ENCODE measurements at regions not wholly inside any gene's neighbourhood (a gene's known extent, or its start where the extent isn't known, plus 50 kb on each side); places are given as distances from the start of the nearest gene placed in this dataset.

DNA sequence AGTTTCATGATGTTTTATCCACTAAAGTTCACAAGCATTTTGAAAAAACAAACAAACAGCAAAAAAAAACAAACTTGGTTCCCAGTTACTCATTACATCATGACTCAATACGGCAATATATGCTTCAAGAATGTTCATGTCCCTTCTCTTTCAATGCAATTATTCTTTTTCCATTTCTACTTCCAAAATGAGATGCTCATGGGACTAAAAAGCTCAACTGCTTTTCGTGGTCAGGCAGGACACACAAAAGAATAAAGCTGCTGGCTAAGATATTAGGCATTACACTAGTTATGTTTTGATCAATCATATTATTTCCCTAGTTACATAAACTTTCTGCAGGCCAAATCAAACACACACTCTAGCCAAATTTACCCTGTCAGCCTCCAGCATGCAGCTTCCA, 301.3 kb downstream of the EPHA4 start:
- Histone ChIP-seq H3K4me1 (no peaks in the 10 kb centered on the region), H3K36me3 (no peaks in the 10 kb centered on the region), H3K9me3 (no peaks in the 10 kb centered on the region), H3K4me3 (replicated peaks in 1 of 3) (no peak overlapping the region), H3K27me3 (no peaks in the 10 kb centered on the region), H3K27ac (no peak overlapping the region)
- intact Hi-C loops (cut with DNase I) = no loop called here
- 76 to 81% methylated on average over 2 of the region's 2 CpGs for WGBS, 2 donors
- TF ChIP-seq, protein P1, sequence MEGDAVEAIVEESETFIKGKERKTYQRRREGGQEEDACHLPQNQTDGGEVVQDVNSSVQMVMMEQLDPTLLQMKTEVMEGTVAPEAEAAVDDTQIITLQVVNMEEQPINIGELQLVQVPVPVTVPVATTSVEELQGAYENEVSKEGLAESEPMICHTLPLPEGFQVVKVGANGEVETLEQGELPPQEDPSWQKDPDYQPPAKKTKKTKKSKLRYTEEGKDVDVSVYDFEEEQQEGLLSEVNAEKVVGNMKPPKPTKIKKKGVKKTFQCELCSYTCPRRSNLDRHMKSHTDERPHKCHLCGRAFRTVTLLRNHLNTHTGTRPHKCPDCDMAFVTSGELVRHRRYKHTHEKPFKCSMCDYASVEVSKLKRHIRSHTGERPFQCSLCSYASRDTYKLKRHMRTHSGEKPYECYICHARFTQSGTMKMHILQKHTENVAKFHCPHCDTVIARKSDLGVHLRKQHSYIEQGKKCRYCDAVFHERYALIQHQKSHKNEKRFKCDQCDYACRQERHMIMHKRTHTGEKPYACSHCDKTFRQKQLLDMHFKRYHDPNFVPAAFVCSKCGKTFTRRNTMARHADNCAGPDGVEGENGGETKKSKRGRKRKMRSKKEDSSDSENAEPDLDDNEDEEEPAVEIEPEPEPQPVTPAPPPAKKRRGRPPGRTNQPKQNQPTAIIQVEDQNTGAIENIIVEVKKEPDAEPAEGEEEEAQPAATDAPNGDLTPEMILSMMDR (IDR thresholded peaks at IDR 0.05) = no peak
- DNase-seq = no peak

GRCh38 chr2:221272729-221273128, 299.4 kb downstream of the EPHA4 start:
- H3K36me3 ChIP-seq = no peaks in the 10 kb centered on the region
- H3K9me3 ChIP-seq = no peaks in the 10 kb centered on the region
- no peaks in the 10 kb centered on the region for H3K27me3 ChIP-seq
- no peaks in the 10 kb centered on the region for H3K4me1 ChIP-seq
- no peak overlapping the region for H3K4me3 ChIP-seq (replicated peaks in 1 of 3)
- TF ChIP-seq, protein P1 (IDR thresholded peaks at IDR 0.05) = no peak
- no peak for TF ChIP-seq POLR2A (IDR thresholded peaks at IDR 0.05)
- intact Hi-C loops (cut with DNase I) = no loop called here
- H3K27ac ChIP-seq = no peak overlapping the region
- DNase-seq = no peak
- 91 to 94% methylated on average over 3 of the region's 3 CpGs for whole genome bisulfite sequencing, 2 donors

DNA sequence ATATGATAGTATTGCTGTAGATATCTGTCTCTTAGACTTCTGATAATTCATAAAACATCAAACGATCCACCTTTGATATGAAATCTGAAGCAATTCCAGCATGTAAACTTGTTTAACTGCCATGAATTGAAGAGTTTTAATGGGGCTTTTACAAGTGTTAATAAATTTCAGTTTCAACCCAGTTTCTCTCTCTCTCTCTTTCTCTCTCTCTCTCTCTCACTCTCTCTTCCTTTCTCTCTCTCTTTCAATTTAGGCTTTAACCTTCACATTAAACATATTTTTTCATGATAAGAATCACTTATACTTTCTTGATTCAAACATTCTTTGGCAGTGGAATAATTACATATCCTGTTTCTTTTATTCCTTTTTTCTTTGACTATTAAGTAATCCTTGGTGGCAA, 296.1 kb downstream of the EPHA4 start:
- H3K27ac ChIP-seq = no peak overlapping the region
- no peaks in the 10 kb centered on the region for H3K27me3 ChIP-seq
- intact Hi-C loops (cut with DNase I) = no loop called here
- H3K4me3 ChIP-seq (replicated peaks in 1 of 3) = no peak overlapping the region
- no peak for DNase-seq
- no peak for TF ChIP-seq POLR2A (IDR thresholded peaks at IDR 0.05)
- TF ChIP-seq, protein P1 (IDR thresholded peaks at IDR 0.05) = no peak
- WGBS, 2 donors = 90 to 92% methylated on average over 1 of the region's 1 CpG
- H3K4me1 ChIP-seq = no peaks in the 10 kb centered on the region
- H3K36me3 ChIP-seq = no peaks in the 10 kb centered on the region
- no peaks in the 10 kb centered on the region for H3K9me3 ChIP-seq

- DNase-seq = no peak
- no peak overlapping the region for H3K27ac ChIP-seq
- TF ChIP-seq POLR2A (IDR thresholded peaks at IDR 0.05) = no peak
- TF ChIP-seq, protein P1 (IDR thresholded peaks at IDR 0.05) = no peak
- H3K36me3 ChIP-seq = no peaks in the 10 kb centered on the region
- no peaks in the 10 kb centered on the region for H3K4me1 ChIP-seq
- WGBS, 2 donors = 87 to 95% methylated on average over 2 of the region's 2 CpGs
- intact Hi-C loops (cut with DNase I) = no loop called here
- H3K4me3 ChIP-seq (replicated peaks in 1 of 3) = no peak overlapping the region
- H3K27me3 ChIP-seq = no peaks in the 10 kb centered on the region
- no peaks in the 10 kb centered on the region for H3K9me3 ChIP-seq
These were observed 295.5 kb downstream of the EPHA4 start for GRCh38 chr2:221276601-221277000.

GRCh38 chr2:221282386-221282785, 289.7 kb downstream of the EPHA4 start:
- H3K27me3 ChIP-seq = no peaks in the 10 kb centered on the region
- no peaks in the 10 kb centered on the region for H3K36me3 ChIP-seq
- TF ChIP-seq POLR2A (IDR thresholded peaks at IDR 0.05) = no peak
- TF ChIP-seq, protein P1 (IDR thresholded peaks at IDR 0.05) = no peak
- DNase-seq = no peak
- H3K27ac ChIP-seq = no peak overlapping the region
- H3K4me3 ChIP-seq (replicated peaks in 1 of 3) = no peak overlapping the region
- no peaks in the 10 kb centered on the region for H3K9me3 ChIP-seq
- no peaks in the 10 kb centered on the region for H3K4me1 ChIP-seq
- WGBS, 2 donors = 97 to 99% methylated on average over 4 of the region's 4 CpGs
- intact Hi-C loops (cut with DNase I) = no loop called here

All from thyroid gland (tissue), 4 donors.